Left ventricle myocardium inferior (tissue), 1 donor: ENCODE measurements at regions not wholly inside any gene's neighbourhood (a gene's known extent, or its start where the extent isn't known, plus 50 kb on each side); places are given as distances from the start of the nearest gene placed in this dataset.

ENCODE experiments used
- DNase-seq: peaks from one replicate; pipeline ENCODE4 v3.0.0-alpha.2; 2020
- H3K27ac ChIP-seq: fragments of 200-600 bp; replicated peaks from 2 replicates; pipeline ENCODE4 v1.8.0; 2021
- H3K27me3 ChIP-seq: fragments of 200-600 bp; 2 replicates; pipeline ENCODE4 v1.8.0; 2021; ENCODE audit warnings: low read depth
- H3K36me3 ChIP-seq: fragments of 200-600 bp; 2 replicates; pipeline ENCODE4 v1.8.0; 2021
- H3K4me1 ChIP-seq: fragments of 200-600 bp; 2 replicates; pipeline ENCODE4 v1.8.0; 2021
- H3K4me3 ChIP-seq: fragments of 200-600 bp; 2 replicates; pipeline ENCODE4 v1.8.0; 2021; ENCODE audit warnings: mild to moderate bottlenecking, moderate library complexity
- H3K9me3 ChIP-seq: fragments of 200-600 bp; replicated peaks from 2 replicates; pipeline ENCODE4 v1.8.0; 2021
- intact Hi-C: fragments of 100-400 bp; cut with micrococcal nuclease; formaldehyde crosslinking; loops from one replicate; pipeline ENCODE4 v1.11.0; 2022
- TF ChIP-seq, protein P1 (sequence below): fragments of 200-600 bp; IDR thresholded peaks from 2 replicates; pipeline ENCODE4 v1.8.0; 2021; ENCODE audit warnings: antibody characterized with exemption, mild to moderate bottlenecking, borderline replicate concordance
- donor health status: DM: no; HTN: yes; CAD: no; lungs with severe emphysema.

DNA sequence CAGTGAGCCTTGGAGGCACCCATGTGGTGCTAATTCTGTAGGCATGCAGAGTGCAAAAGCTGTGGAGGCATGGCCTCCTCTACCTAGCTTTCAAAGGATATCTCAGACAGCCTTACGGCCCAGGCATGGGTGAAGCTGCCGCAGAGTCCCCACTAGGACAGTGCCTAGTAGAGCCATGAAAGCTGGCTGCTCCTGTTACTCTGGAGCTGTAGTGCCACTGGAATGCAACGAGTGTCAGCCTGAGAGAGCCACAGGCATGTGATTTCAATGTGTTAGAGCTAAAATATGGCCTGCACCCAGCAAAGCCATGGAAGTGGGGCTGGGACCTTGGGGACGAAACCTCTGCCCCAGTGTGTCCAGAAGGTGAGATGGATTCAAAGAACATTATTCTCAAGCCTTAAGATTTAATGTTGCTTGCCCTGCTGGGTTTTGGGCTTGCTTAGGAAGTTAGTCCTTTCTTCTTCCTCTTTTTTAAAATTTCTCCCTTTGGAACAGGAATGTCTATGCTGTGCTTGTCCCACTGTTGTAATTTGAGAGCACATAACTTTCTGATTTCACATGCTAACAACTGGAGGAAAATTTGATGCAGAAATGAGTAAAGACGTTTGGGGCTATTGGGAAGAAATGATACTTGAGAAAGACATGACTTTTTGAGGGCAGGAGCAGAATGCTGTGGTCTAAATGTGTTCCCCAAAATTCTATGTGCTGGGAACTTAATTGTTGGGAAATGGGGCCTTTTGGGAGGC is 298.4 kb downstream of the PSAT1 start:
- intact Hi-C loops: no loop called here
- TF ChIP-seq, protein P1, sequence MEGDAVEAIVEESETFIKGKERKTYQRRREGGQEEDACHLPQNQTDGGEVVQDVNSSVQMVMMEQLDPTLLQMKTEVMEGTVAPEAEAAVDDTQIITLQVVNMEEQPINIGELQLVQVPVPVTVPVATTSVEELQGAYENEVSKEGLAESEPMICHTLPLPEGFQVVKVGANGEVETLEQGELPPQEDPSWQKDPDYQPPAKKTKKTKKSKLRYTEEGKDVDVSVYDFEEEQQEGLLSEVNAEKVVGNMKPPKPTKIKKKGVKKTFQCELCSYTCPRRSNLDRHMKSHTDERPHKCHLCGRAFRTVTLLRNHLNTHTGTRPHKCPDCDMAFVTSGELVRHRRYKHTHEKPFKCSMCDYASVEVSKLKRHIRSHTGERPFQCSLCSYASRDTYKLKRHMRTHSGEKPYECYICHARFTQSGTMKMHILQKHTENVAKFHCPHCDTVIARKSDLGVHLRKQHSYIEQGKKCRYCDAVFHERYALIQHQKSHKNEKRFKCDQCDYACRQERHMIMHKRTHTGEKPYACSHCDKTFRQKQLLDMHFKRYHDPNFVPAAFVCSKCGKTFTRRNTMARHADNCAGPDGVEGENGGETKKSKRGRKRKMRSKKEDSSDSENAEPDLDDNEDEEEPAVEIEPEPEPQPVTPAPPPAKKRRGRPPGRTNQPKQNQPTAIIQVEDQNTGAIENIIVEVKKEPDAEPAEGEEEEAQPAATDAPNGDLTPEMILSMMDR: no peak
- DNase-seq: no peak

DNA sequence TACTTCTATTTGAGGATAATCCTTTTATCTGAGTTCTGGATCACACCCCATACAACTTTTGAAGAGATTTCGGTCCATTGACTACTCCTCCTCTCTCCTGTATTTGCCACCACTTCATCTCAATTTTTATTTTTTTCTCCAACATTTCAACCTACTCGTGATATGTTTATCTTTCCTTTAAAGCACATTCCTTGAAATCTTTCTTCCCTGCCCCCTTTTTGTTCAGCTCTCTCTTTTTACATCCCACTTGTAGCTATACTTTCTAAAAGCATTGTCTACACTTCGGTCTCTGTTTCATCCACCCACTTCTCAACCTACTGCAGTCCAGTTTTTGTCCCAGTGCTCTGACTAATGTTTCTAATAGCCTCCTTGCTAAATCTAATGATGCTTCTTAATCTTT is 299.4 kb downstream of the PSAT1 start:
- Histone ChIP-seq H3K9me3 (no peaks in the 10 kb centered on the region), H3K27ac (no peak overlapping the region), H3K27me3 (peaks cover 28% of the 10 kb centered on the region), H3K4me3 (no peak overlapping the region), H3K36me3 (no peaks in the 10 kb centered on the region), H3K4me1 (no peaks in the 10 kb centered on the region)
- no peak for DNase-seq
- TF ChIP-seq, protein P1: no peak
- intact Hi-C loops: no loop called here

More for the DNA sequence above, 298.4 kb downstream of the PSAT1 start:
- peaks cover 20% of the 10 kb centered on the region for H3K27me3 ChIP-seq
- H3K9me3 ChIP-seq: no peaks in the 10 kb centered on the region
- H3K27ac ChIP-seq: no peak overlapping the region
- no peak overlapping the region for H3K4me3 ChIP-seq
- H3K4me1 ChIP-seq: no peaks in the 10 kb centered on the region
- no peaks in the 10 kb centered on the region for H3K36me3 ChIP-seq

DNA sequence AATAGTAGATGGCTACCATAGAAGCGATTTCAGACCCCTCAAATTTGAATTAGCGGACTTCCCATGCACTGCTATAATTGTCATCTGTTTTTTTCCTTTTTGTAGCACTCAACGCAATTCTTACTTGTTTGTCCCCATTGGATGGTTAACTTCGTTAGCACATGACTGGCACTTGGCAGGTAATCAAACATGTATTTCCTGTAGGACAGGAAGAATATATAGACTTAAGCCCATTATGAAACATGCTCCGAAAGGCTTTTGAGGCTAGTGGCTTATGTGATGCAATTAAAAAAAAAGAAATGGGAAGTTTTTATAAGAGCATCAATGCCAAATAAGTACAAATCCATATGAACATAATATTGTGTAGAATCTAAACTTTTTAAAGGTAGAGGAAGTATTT is 301.2 kb downstream of the PSAT1 start:
- no peak overlapping the region for H3K4me3 ChIP-seq
- no peaks in the 10 kb centered on the region for H3K9me3 ChIP-seq
- TF ChIP-seq, protein P1: no peak
- DNase-seq: no peak
- intact Hi-C loops: no loop called here
- H3K27me3 ChIP-seq: peaks cover 33% of the 10 kb centered on the region
- H3K27ac ChIP-seq: no peak overlapping the region
- no peaks in the 10 kb centered on the region for H3K36me3 ChIP-seq
- H3K4me1 ChIP-seq: no peaks in the 10 kb centered on the region

DNA sequence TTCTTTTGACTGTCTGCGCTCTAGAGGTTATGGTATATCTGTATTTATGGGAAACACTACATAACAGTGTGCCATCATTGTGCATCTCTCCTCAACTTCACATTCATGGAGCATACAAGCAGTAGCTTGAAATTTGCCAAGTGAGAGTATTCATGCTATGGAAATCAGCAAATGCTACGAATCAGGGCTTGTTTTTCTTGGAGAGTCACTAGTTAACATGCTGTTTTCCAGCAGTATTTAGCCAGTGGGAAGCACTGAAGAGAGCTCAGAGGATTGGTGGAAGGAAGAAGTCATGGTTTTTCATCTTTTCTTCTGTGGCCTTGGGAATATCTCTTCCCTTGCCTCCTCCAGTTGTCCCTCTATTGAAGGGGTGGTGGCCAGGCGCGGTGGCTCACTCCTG is 303.0 kb downstream of the PSAT1 start:
- no peak overlapping the region for H3K27ac ChIP-seq
- DNase-seq: no peak
- peaks cover 40% of the 10 kb centered on the region for H3K27me3 ChIP-seq
- H3K9me3 ChIP-seq: no peaks in the 10 kb centered on the region
- H3K4me3 ChIP-seq: no peak overlapping the region
- no peaks in the 10 kb centered on the region for H3K4me1 ChIP-seq
- TF ChIP-seq, protein P1: no peak
- no peaks in the 10 kb centered on the region for H3K36me3 ChIP-seq
- intact Hi-C loops: no loop called here

DNA sequence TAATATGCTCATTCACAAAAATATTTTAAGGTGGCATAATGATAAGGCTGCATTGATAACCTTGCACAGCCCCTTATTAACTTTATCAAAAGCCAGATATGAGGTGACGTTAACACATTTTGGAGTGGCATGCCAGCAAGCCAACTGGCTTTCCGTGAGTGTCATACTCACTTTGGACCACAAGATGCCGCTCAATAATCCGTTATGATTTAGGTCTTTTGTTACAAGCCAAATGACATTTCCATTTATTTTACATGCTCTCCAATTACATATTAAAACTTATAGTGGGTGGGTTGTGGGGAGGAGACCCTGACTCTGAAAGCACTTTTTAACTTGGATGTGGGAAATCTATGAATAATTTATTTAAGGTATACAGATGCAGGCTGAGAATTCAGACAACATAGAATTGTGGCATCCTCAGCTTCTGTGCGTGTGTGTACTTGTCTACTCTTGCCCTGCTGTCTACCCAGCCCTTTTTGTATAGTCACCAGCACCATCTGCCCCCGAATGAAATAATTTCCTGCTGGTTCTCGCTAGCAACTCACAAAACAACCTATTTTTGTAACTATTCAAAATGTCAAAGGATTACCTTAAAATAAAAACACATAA is 305.1 kb downstream of the PSAT1 start:
- Histone ChIP-seq H3K36me3 (no peaks in the 10 kb centered on the region), H3K27me3 (peaks cover 46% of the 10 kb centered on the region), H3K27ac (no peak overlapping the region), H3K4me3 (no peak overlapping the region), H3K9me3 (no peaks in the 10 kb centered on the region), H3K4me1 (no peaks in the 10 kb centered on the region)
- no peak for DNase-seq
- TF ChIP-seq, protein P1: peak; percentile 64
- intact Hi-C loops: no loop called here
